ENCODE measurements at regions not wholly inside any gene's neighbourhood (a gene's known extent, or its start where the extent isn't known, plus 50 kb on each side); places are given as distances from the start of the nearest gene placed in this dataset.

DNA sequence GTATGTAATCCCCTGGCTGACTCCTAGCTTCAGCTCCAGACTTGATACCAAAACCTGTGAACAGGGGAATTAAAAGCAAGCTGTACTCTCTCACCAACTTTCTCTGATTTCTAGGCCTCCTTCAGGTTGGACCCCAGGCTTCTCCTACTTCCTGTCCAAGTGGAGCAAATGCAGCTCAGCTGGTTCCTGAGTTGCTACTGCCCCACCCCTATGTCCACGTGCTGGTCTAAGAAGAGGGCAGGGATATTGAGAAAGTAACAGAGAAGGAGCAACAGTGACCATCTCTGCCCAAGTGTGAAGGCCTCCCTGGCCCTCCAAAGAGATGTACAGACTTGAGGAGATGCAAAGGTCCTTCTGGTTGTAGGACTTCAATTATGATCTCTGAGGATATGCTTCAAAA lies 188.3 kb upstream of the MCHR2 start:
- DNase-seq (ENCODE audit: extremely low read depth, low read depth, low spot score): no peak

- no peak for DNase-seq (ENCODE audit: extremely low read depth, low read depth, low spot score)
These were observed 187.3 kb upstream of the MCHR2 start for GRCh38 chr6:100181309-100181708.

GRCh38 chr6:100179576-100179975 lies 185.6 kb upstream of the MCHR2 start:
- DNase-seq (ENCODE audit: extremely low read depth, low read depth, low spot score): no peak

DNA sequence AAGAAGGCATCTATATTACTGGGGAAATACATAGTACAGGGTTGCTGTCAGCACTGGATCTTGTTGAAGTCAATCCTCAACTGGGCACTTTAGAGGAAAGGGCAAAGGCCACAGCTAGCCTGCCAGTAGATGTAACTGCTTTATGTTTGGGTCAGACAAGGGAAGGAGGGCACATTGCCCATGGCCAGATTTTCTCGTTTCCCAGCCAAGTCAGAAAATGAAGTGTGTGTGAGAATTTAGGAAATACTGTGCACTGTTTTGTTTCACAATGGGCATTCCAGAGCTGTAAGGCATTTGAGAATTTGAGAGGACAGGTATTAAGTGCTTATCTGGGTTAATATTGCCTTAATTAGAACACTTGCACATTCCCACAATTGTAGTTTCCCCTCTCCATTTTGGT lies 183.9 kb upstream of the MCHR2 start:
- no peak for DNase-seq (ENCODE audit: extremely low read depth, low read depth, low spot score)

GRCh38 chr6:100176951-100177710 lies 183.1 kb upstream of the MCHR2 start:
- no peak for DNase-seq (ENCODE audit: extremely low read depth, low read depth, low spot score)

GRCh38 chr6:100176311-100176950 lies 182.4 kb upstream of the MCHR2 start:
- peak; percentile 18 for DNase-seq (ENCODE audit: extremely low read depth, low read depth, low spot score)

GRCh38 chr6:100175814-100176310 lies 181.8 kb upstream of the MCHR2 start:
- no peak for DNase-seq (ENCODE audit: extremely low read depth, low read depth, low spot score)

DNA sequence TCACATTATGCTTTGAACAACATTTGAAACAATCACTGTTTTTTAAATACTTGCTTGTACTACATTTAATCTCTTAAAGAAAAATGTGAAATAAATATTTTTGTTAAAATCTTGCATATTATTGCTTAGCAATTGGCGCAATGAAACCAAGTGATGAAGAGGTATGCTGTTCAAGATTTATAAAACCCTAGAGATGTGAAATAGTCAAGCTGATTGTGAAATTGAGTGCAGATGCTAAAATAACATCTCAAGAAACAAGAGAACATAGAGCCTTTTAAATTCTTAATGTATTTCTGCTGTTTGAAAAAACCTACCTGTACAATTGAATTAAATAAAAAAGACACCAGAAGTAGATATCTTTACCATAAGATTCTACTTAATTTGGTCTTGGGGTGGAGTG lies 179.2 kb upstream of the MCHR2 start:
- DNase-seq (ENCODE audit: extremely low read depth, low read depth, low spot score): no peak

- DNase-seq (ENCODE audit: extremely low read depth, low read depth, low spot score): no peak
These were observed 178.3 kb upstream of the MCHR2 start for GRCh38 chr6:100172322-100172713.

DNA sequence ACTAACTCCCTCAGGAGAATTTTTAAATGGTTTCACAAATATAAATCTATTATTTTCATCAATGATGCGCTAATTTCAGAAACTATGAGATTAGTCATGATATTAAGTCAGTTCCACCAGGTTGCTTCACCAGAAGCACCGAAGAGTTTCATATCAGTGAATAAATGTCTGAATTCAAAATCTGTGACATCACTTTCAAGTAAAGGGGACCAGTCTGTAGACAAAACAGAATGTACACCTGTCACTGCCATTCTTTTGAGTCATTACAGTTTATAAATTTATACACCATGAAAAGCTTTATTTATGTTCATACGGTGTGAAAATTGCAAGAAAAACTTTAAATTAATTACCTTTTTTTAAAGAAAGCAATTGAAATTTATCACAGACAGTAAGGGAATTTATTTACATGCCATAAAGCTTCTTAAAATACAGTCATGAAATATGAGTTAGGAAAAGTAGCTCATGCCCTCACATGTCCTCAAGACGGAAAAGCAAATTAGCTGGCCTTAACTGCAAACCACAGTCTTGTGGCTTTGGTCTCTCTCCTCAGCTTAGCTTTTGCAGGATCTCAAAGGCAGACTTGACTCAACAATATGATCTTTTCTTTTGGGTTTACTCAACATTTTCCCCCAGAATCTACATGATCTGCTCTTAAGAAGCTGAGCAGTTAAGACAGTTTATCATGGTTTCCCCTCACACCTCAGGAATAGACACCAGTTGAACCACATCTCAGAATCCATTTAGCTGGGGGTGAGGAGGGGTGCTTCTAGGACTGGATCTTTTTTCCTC lies 177.7 kb upstream of the MCHR2 start:
- no peak for DNase-seq (ENCODE audit: extremely low read depth, low read depth, low spot score)

DNA sequence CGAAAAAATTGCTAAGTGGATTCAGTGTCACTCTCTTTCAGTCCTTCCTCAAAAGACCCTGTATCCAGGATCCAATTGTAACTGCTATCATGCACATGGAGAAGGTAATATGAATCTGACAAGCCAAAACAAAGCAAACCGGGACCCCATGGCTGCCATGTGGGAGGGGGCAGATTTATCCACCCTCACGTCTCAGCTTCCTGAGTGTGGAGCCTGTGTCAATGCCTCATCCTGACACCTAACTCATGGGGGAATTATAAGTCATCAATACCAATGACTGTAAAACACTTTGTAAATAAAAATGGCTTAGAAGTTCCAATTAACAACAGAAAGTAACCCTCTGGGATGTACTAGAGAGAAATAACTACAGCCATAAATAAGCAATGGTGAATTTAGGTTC lies 174.1 kb upstream of the MCHR2 start:
- DNase-seq (ENCODE audit: extremely low read depth, low read depth, low spot score): no peak

DNA sequence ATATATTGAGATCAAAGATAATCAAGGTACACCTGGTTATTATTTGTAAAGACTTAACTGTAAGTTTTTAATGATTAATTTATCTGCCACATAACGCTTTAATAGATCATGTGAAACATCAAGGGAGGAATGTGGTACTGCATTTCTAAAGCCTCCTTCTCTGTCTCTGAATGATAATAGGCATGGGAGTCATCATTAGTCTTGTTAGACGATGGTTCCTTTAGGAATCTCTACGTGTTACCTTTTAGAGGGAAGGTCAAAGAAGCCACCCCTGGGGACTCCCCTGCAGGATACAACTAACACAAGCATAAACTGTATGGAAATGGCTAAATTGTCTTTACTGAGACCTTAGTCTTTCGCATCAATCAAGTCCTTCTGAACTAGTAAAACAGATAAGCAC lies 173.6 kb upstream of the MCHR2 start:
- DNase-seq (ENCODE audit: extremely low read depth, low read depth, low spot score): no peak

DNA sequence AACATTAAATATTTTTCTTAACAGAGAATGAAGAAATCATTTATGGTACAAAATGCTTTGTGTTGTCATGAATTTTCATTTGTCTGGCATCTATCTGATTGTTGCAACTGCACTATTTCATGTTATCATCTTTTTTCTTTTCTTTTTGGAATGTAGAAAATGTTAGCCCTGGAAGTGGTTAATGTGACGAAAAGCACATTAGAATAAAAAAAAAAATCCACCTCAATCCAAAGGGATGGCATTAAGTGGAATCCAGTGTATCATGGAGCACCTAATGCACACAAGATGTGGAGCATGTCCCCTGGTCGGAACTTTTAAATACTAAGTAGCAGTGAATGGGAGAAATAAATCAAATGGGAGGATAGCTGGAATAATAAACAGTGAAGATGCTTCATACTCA lies 172.9 kb upstream of the MCHR2 start:
- no peak for DNase-seq (ENCODE audit: extremely low read depth, low read depth, low spot score)

DNA sequence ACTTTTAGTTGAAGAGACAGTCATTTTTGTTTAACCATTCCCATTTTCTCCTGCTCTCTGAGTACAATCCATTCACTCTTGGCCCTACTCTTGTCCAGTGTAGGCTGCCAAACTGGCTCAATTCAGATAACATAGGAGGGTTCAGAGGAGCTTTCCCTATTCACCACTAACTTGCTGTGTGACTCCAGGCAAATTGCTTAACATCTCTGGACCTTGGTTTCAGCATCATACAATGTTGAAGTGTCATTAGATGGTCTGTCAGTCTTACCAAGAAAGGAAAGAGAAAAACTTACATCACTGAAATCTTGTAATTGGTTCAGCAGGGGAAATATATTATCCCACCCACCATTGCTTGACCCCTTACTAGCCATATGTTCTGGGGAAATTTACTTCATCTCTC lies 171.4 kb upstream of the MCHR2 start:
- DNase-seq (ENCODE audit: extremely low read depth, low read depth, low spot score): no peak

DNA sequence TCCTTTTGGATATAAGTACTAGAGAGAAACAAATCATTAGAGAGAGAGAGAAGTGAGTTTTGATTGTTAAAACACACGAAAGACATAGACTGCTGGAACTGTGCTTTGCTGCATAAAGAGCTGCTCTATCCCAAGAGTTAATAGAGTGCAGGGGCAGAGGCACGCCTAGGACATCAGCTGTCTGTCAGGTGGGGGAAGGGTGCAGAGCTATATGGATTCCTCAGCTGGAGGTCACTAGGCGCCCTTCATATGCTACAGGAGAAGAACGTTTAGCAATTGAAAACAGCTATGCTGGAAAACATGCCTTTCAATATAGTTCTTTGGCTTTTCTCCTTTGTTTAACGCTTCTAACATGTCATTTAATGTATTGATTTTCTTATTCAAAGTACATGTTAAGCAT lies 169.0 kb upstream of the MCHR2 start:
- no peak for DNase-seq (ENCODE audit: extremely low read depth, low read depth, low spot score)

DNA sequence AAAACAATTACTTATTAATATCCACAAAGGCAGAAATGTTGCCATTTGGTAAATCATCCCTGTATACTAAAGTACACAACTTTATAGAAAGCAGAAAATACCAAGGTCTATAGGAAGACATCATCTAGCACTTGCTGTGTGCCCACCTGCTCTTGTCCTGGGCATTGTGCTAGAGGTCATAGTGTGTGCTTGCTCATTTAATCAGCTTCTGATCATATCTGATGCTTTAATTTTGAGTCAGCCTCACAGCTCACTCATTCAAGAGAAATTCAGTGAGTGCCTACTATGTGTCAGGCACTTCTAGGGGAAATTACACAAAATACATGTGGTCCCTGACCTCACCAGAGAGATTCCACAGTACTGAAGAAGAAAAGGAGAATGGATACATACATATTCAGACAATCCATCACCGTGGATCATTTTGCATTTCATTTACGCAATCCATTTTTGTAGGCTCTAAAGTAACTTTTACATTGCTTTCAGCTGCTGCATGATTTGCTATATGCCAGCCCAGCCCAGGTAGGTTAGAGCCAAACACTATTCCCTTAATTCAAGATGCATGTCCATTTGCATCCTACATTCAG lies 167.9 kb upstream of the MCHR2 start:
- DNase-seq (ENCODE audit: extremely low read depth, low read depth, low spot score): no peak

DNA sequence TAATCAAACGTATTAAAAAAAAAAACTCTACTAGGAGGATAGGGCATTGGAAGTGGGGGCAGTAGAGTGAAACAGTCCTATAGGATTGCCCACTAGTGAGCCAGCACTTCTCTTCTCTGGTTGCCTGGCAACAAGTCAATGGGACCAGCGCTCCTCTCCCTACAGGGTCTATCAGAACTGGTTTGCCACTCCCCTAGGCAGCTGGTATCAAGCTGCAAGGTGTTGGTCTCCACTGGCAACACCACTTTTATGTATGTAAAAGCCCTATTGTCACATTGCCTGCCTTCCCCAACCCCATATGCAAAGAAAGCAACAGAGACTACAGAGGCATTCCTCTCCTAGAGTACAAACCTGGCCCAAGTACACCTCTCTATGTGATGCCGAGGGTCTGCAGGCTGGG lies 166.9 kb upstream of the MCHR2 start:
- no peak for DNase-seq (ENCODE audit: extremely low read depth, low read depth, low spot score)

GRCh38 chr6:100155141-100155540 lies 161.1 kb upstream of the MCHR2 start:
- no peak for DNase-seq (ENCODE audit: extremely low read depth, low read depth, low spot score)

DNA sequence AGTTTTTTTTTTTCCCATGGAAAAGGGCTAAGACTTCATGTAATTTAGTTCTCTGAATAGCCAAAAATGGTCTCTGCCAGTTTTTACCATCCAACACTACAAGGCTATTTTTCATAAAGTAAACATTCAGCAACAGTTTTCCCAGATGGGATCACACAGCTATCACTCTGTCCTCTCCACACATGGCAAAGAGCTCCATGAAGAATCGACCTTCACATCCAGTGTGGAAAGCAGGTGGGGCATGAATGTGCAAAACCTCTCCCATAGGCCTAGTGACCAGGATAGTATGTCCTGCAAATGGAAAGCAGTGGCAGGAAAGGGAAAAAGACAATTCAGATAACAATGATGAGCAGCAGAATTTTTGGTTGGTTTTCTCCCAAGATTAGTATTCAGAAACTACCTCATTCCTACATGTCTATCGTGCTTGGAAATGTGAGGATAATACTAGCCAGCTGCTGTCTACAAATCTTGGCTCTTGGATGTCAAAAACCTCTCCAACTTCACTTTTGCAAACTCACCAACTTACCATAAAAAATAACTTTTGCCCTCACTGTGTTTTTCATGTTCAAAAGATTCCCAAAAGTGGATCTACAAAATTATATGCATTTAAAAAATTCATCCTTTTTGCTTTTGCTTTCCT lies 159.7 kb upstream of the MCHR2 start:
- no peak for DNase-seq (ENCODE audit: extremely low read depth, low read depth, low spot score)

DNA sequence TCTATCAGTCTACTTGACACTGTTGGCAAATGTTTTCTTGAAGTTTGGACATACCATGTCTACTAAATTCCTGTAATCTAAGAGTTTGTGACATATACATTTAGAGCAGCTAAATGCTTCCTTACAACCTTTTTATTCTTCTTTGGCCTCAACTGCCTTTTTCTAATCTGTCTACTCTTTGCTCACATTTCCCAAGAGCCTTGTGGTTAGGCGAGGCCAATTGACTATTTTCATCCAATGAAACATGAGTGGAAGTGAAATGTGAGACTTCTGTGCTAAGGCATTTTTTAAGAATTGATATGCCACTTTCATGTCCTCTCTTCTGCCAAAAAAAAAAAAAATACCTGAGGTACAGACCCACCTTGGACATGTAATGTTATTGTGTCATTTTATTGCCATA lies 158.2 kb upstream of the MCHR2 start:
- no peak for DNase-seq (ENCODE audit: extremely low read depth, low read depth, low spot score)

DNA sequence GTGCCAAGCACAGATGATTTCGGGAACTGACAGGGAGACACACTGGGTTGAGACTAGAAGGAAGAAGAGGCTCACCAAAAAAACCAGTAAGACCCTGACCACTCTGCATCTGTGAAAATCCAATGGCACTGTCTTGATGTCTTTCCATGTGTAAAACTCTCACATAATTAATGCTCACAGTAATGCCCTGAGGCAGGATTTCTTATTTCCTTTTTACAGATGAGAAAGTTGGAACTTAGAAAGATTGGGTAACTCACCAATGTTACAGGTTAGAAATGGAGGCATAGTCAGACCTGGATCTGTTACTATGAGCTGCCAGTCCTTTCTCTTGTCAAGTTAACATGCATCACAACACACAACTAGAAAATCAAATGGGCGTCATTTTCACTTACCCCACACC lies 151.0 kb upstream of the MCHR2 start:
- no peak for DNase-seq (ENCODE audit: extremely low read depth, low read depth, low spot score)
